Retina (tissue), 1 donor: ENCODE measurements at regions not wholly inside any gene's neighbourhood (a gene's known extent, or its start where the extent isn't known, plus 50 kb on each side); places are given as distances from the start of the nearest gene placed in this dataset.
"Not testable (repeated sequence)": the region's sequence is repeated elsewhere in the genome, so short reads cannot be mapped to it uniquely, and the experiment has no call there.

ENCODE experiments used
- DNase-seq: peaks from one replicate; pipeline ENCODE4 v3.0.0-alpha.2; 2016

GRCh38 chr2:75994759-75995158 is 284.0 kb upstream of the GCFC2 start:
- DNase-seq, result no peak

- not testable (repeated sequence) for DNase-seq
Observed at GRCh38 chr2:75988622-75989021, 277.9 kb upstream of the GCFC2 start.

DNA sequence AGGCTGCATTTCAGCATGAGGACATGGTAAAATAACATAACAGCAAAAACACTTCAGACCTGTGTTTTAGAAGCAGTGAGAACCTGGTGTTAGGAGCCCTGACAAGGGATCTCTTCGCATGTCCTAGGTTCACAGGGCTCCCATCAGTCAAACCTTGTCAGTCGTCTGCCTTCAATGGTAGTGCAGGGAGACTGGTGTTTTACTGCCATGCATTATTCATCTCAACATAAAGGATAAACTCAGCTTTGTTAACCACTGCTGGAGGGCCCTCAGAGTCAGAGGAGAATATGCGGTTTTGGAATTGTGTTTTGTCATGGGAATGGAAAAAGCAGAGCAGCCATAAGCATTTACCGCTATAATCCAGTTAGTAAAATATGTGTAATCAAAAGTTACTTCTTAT is 275.9 kb upstream of the GCFC2 start:
- DNase-seq, result no peak

GRCh38 chr2:75982719-75983118 is 272.0 kb upstream of the GCFC2 start:
- DNase-seq, result no peak

DNA sequence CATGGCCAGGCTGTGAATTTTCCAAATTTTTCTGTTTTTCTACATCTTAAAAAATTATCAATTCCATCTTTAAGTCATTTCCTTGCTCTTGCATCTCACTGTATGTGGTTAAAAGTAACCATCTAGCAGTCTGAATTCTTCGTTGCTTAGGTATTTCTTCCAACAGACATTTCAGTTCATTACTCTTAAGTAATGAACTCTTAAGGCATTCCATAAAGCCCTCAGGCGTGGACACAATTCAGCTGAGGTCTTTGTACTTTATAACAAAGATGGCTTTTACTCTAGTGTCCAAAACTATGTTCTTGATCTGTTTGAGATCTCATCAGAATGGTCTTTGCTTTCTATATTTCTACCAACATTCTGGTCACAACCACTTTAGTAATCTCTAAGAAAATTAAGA is 253.9 kb upstream of the GCFC2 start:
- no peak for DNase-seq

- no peak for DNase-seq
Observed at GRCh38 chr2:75960472-75961009, 249.8 kb upstream of the GCFC2 start.

- DNase-seq, result no peak
Observed at GRCh38 chr2:75959724-75960471, 249.2 kb upstream of the GCFC2 start.

GRCh38 chr2:75954761-75955160 is 244.0 kb upstream of the GCFC2 start:
- no peak for DNase-seq

GRCh38 chr2:75952173-75952572 is 241.5 kb upstream of the GCFC2 start:
- DNase-seq, result no peak

DNA sequence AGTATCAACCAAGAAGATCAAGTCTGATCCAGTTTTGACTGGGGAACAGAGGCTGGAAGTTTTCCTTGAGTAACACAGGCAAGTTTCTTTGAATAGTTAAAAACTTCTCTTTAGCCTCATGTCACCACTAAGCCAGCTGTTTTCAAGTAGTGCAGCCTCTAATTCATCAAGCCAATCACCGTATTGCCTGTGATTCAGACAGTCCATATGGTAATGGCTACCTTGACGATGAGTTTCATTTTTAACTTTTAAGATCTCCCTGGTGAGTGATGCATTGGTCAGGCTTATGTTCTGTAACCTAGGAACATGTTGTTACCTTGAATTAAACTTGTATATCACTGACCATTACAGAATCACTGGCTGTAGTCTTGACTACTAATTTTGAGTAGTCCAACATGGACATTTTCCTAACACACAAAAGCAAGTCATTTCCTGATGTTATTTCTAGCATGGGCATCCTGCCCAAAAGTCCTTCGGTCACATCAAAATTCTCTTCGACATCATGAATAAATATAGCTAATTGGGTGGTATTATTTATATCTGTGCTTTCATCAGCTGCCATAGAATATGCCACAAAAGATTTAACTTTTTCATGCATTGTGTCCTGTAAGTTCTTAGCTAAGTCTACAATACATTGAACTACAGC is 238.8 kb upstream of the GCFC2 start:
- DNase-seq, result no peak

- DNase-seq, result no peak
Observed at GRCh38 chr2:75936311-75936710, 225.6 kb upstream of the GCFC2 start.

- no peak for DNase-seq
Observed at GRCh38 chr2:75932996-75933395, 222.3 kb upstream of the GCFC2 start.

DNA sequence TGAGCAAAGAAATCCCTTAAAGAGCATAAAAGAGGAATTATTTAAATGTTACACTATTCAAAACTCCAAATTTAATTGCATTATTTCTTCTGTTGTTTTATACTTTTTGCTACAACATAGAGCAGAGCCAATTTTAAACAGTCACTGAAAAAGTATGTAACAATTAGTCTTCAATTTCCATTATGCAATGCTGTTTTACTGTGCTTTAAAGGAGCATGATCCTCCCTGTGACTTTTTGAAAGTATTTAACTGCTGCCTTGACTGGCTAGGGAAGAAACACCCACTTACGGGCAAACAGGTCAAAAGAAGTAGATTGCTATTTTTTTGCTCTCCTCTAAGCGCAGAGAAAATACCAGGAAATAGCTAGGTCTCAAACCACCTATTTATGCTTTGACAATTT is 217.4 kb upstream of the GCFC2 start:
- DNase-seq, result no peak

DNA sequence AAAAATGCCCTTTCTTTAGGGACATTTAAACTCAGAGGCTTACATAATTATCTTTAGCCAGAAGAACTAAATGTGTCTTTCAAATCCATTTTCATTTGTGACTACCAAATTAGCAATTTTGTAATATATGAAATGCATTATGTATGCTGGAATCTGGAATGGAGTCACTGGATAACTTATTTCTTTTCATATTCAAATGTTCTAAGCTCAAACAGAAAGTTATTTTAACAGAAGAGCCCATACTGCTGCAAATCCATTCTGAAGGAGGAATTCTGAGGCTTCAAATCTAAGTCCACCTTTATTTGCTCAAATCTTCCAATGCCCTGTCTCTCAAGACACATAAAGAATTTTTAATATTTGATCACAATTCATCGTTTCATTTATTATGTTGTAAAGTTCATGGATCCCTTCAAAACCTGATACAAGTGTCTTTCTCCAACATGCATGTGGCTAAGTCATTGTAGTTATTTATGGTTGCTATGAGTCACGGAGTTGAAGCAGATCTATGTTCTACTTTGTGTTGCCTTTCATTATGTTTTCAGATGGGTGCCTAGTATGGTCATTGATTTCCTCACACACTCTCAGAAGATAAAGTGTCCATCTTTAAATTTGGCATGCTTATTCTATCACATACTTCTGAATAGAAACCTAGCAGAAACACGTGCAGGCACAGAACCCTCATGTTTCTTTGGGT is 214.8 kb upstream of the GCFC2 start:
- no peak for DNase-seq

- no peak for DNase-seq
Observed at GRCh38 chr2:75922191-75922590, 211.5 kb upstream of the GCFC2 start.

- DNase-seq, result peak; percentile 78
Observed at GRCh38 chr2:75920859-75921551, 210.3 kb upstream of the GCFC2 start.

DNA sequence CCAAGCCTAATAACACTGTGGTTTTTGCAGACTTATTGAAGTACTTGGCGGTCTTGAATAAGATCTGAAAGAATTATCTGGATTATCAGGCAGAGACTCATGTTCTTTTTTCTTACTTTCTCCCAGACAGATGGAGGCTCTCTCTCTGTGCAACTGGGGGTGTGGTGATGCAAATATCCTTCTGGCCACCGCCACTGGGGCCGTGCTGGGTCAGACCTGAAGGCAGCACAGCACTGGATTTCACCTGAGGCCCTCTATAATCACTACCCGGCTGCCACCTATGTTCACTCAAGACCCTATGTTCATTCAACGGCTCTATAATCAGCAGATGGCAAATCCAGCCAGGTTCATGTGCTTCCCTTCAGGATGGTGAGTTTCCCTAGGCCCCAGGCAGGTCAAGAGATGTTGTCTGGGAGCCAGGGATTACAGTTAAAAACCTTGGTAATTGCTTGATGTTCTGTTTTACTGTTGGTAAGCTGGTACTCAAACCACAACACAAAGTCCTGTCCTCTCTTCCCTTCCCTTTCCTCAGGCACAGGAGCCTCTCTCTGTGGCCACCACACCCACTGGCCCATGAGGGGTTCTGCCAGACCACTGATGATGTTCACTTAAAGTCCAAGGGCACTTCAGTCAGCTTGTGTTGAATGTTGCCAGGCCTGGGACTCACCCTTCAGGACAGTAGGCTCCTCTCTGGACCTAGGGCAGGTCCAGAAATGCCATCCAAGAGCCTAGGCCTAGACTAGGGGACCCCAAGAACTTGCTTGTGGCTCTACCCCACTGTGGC is 205.3 kb upstream of the GCFC2 start:
- no peak for DNase-seq

DNA sequence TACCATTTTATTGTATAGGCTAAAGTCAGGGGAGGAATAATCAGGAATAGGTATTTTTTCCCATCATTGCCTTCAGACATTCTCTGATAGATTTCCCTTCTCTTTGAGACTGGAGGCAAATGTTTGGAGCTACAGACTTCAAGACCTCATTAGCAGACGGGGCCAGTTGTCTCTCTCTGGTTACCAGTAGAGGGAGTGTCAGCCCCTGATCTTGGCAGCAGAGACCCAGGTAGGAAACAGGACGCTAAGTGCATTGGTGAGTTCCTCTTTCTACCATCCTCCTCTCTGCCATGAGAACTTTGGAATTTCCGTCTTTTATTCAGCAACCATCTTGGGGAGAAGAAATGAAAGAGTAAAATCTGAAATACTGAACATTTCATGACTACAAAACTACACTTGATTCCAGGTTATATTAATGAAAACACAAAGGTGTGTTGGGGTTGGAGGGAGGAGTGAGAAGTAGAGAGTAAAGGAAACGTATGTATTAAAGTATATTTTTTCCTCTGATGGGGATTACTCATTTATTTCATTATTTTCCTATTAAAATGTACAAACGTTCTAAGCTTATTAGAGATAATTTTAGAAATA is 186.2 kb upstream of the GCFC2 start:
- peak; percentile 45 for DNase-seq

GRCh38 chr2:75894170-75894569 is 183.5 kb upstream of the GCFC2 start:
- no peak for DNase-seq

- no peak for DNase-seq
Observed at GRCh38 chr2:75892490-75892889, 181.8 kb upstream of the GCFC2 start.

DNA sequence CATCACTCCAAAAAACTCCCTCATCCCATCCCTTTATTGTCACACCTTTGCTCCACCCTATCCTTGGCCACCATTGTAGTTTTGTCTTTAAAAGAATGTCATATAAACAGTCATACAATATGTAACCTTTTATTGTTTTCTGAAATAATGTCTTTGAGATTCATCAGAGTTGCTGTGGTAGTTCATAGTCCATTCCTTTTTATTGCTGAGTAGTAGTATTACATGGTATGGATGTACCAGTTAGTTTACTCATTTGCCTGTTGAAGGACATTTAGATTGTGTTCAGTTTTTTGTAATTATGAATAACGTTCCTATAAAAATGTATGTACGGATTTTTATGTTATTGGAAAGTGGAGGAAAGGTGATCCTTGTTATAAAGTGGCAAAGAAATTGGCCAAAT is 171.8 kb upstream of the GCFC2 start:
- no peak for DNase-seq

GRCh38 chr2:75875606-75876005 is 164.9 kb upstream of the GCFC2 start:
- DNase-seq, result not testable (repeated sequence)
